ENCODE measurements at regions not wholly inside any gene's neighbourhood (a gene's known extent, or its start where the extent isn't known, plus 50 kb on each side); places are given as distances from the start of the nearest gene placed in this dataset.

DNA sequence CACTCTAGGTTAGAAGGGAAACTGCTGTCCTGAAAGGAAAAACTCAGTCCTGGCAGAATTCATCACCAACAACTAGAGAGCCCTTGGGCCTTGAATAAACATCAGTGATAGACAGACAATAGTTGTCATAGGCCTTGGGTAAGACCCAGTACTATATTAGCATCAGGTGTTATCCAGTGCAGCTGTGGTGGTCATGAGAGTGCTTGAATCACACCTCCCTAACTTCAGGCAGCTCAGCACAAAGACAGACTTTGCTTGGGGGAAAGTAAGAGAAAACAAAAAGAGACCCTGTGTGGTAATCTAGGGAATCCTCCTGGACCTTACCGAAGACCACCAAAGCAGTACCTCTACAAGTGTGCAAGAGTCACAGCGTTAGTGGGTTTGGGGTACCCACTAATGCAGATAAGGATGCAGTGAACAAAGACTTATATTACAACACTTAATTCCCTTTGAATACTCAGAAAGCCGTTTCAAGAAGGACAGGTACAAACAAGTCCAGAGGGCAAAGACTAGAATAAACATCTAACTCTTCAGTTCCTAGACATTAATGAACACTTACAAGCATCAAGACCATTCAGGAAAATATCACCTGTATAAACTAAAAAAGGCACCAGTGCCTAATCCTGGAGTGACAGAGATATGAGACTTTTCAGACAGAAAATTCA is 332.3 kb upstream of the EPHA3 start:
- TF ChIP-seq CTCF (conservative IDR thresholded peaks at IDR 0.05; ENCODE audit: low read depth, low read length) = no peak
- no peak for TF ChIP-seq EZH2phosphoT487 (IDR thresholded peaks at IDR 0.05; ENCODE audit: borderline replicate concordance, low read length)

All from PC-3 (cell line).